Tibial nerve (tissue), 4 donors: ENCODE measurements at regions not wholly inside any gene's neighbourhood (a gene's known extent, or its start where the extent isn't known, plus 50 kb on each side); places are given as distances from the start of the nearest gene placed in this dataset.

Source experiments
- EP300 ChIP-seq, 2 donors: sonication (generic); formaldehyde crosslinking; IDR thresholded peaks; one replicate each; pipeline ENCODE4 v1.6.1; 2017; ENCODE audit warnings: antibody characterized with exemption in 2 of 2, mild to moderate bottlenecking in 1 of 2
- POLR2A ChIP-seq, 2 donors: fragments of 450-650 bp; IDR thresholded peaks; one replicate each; pipeline ENCODE4 v1.6.1; 2017; ENCODE audit warnings: antibody characterized with exemption in 2 of 2, mild to moderate bottlenecking in 2 of 2, moderate library complexity in 2 of 2
- TF ChIP-seq, protein P1 (sequence below), 5 experiments: fragments of 200-600 bp in 3 of 5; fragments of 450-650 bp in 2 of 5; sonication (generic) in 3 of 5; IDR thresholded peaks; one replicate each; pipeline ENCODE4 v1.5.1; 2016 to 2019; ENCODE audit warnings: antibody characterized with exemption in 5 of 5, mild to moderate bottlenecking in 3 of 5, moderate library complexity in 2 of 5

DNA sequence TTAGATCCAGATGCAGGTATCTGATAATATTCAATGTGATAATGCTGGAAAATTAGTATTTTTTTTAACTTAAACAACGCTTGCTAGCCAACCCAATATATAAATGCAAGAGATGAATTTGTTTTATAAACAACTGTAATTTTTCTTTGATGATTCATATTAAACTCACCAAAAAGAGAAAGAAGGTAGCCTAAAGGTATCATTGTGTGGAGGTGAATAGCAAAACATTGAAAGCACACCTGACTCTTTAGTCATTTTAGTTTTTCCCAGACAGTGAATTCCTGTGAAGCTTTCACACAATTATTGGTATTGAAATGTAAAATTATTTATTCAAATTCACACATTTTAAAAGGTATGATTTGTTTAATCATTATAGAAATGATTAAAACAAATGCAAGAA, 424.0 kb downstream of the NR4A2 start:
- TF ChIP-seq POLR2A (IDR thresholded peaks at IDR 0.05) (no peak), EP300 (IDR thresholded peaks at IDR 0.05) (no peak)
- TF ChIP-seq, protein P1, sequence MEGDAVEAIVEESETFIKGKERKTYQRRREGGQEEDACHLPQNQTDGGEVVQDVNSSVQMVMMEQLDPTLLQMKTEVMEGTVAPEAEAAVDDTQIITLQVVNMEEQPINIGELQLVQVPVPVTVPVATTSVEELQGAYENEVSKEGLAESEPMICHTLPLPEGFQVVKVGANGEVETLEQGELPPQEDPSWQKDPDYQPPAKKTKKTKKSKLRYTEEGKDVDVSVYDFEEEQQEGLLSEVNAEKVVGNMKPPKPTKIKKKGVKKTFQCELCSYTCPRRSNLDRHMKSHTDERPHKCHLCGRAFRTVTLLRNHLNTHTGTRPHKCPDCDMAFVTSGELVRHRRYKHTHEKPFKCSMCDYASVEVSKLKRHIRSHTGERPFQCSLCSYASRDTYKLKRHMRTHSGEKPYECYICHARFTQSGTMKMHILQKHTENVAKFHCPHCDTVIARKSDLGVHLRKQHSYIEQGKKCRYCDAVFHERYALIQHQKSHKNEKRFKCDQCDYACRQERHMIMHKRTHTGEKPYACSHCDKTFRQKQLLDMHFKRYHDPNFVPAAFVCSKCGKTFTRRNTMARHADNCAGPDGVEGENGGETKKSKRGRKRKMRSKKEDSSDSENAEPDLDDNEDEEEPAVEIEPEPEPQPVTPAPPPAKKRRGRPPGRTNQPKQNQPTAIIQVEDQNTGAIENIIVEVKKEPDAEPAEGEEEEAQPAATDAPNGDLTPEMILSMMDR (IDR thresholded peaks at IDR 0.05), result no peak
